ENCODE measurements at regions not wholly inside any gene's neighbourhood (a gene's known extent, or its start where the extent isn't known, plus 50 kb on each side); places are given as distances from the start of the nearest gene placed in this dataset.

GRCh38 chr13:44149821-44150220 lies 223.8 kb upstream of the SERP2 start:
- H3K9ac ChIP-seq (ENCODE audit: insufficient read length, low read depth) = no peak overlapping the region
- H3K4me1 ChIP-seq (ENCODE audit: insufficient read depth, insufficient read length) = no peaks in the 10 kb centered on the region
- no peaks in the 10 kb centered on the region for H3K9me3 ChIP-seq (ENCODE audit: insufficient read depth, low read length)
- TF ChIP-seq YY1 (IDR thresholded peaks at IDR 0.05; ENCODE audit: insufficient read depth, insufficient read length) = no peak
- TF ChIP-seq SUZ12 (IDR thresholded peaks at IDR 0.05; ENCODE audit: extremely low read depth, insufficient read depth, insufficient read length) = no peak
- TF ChIP-seq ZNF274 (IDR thresholded peaks at IDR 0.05; ENCODE audit: low read depth, low read length) = no peak
- no peaks in the 10 kb centered on the region for H3K36me3 ChIP-seq (ENCODE audit: insufficient read depth, insufficient read length, low read length)
- no peak for DNase-seq (ENCODE audit: low read depth, low spot score)
- no peak overlapping the region for H3K4me3 ChIP-seq (ENCODE audit: insufficient read length, low read depth)
- no peaks in the 10 kb centered on the region for H3K27me3 ChIP-seq (ENCODE audit: insufficient read depth, insufficient read length)

- no peaks in the 10 kb centered on the region for H3K27me3 ChIP-seq (ENCODE audit: insufficient read depth, insufficient read length)
- TF ChIP-seq YY1 (IDR thresholded peaks at IDR 0.05; ENCODE audit: insufficient read depth, insufficient read length) = no peak
- TF ChIP-seq SUZ12 (IDR thresholded peaks at IDR 0.05; ENCODE audit: extremely low read depth, insufficient read depth, insufficient read length) = no peak
- TF ChIP-seq ZNF274 (IDR thresholded peaks at IDR 0.05; ENCODE audit: low read depth, low read length) = no peak
- no peak for DNase-seq (ENCODE audit: low read depth, low spot score)
- H3K9me3 ChIP-seq (ENCODE audit: insufficient read depth, low read length) = no peaks in the 10 kb centered on the region
- no peaks in the 10 kb centered on the region for H3K36me3 ChIP-seq (ENCODE audit: insufficient read depth, insufficient read length, low read length)
- peaks cover 5% of the 10 kb centered on the region for H3K4me1 ChIP-seq (ENCODE audit: insufficient read depth, insufficient read length)
- H3K4me3 ChIP-seq (ENCODE audit: insufficient read length, low read depth) = no peak overlapping the region
- H3K9ac ChIP-seq (ENCODE audit: insufficient read length, low read depth) = no peak overlapping the region
Measured at GRCh38 chr13:44151474-44151873, 222.2 kb upstream of the SERP2 start.

GRCh38 chr13:44153496-44153895 lies 220.1 kb upstream of the SERP2 start:
- H3K36me3 ChIP-seq (ENCODE audit: insufficient read depth, insufficient read length, low read length) = no peaks in the 10 kb centered on the region

GRCh38 chr13:44155422-44156293 lies 218.0 kb upstream of the SERP2 start:
- no peak overlapping the region for H3K9ac ChIP-seq (ENCODE audit: insufficient read length, low read depth)
- no peaks in the 10 kb centered on the region for H3K36me3 ChIP-seq (ENCODE audit: insufficient read depth, insufficient read length, low read length)
- DNase-seq (ENCODE audit: low read depth, low spot score) = no peak

More at GRCh38 chr13:44153496-44153895, 220.1 kb upstream of the SERP2 start:
- Histone ChIP-seq H3K27me3 (ENCODE audit: insufficient read depth, insufficient read length) (no peaks in the 10 kb centered on the region), H3K4me1 (ENCODE audit: insufficient read depth, insufficient read length) (peaks cover 5% of the 10 kb centered on the region), H3K4me3 (ENCODE audit: insufficient read length, low read depth) (no peak overlapping the region), H3K9ac (ENCODE audit: insufficient read length, low read depth) (no peak overlapping the region), H3K9me3 (ENCODE audit: insufficient read depth, low read length) (no peaks in the 10 kb centered on the region)
- TF ChIP-seq ZNF274 (IDR thresholded peaks at IDR 0.05; ENCODE audit: low read depth, low read length) (no peak), YY1 (IDR thresholded peaks at IDR 0.05; ENCODE audit: insufficient read depth, insufficient read length) (no peak), SUZ12 (IDR thresholded peaks at IDR 0.05; ENCODE audit: extremely low read depth, insufficient read depth, insufficient read length) (no peak)
- DNase-seq (ENCODE audit: low read depth, low spot score) = no peak

GRCh38 chr13:44156294-44156658 lies 217.3 kb upstream of the SERP2 start:
- Histone ChIP-seq H3K9me3 (ENCODE audit: insufficient read depth, low read length) (no peaks in the 10 kb centered on the region), H3K4me1 (ENCODE audit: insufficient read depth, insufficient read length) (peaks cover 5% of the 10 kb centered on the region), H3K27me3 (ENCODE audit: insufficient read depth, insufficient read length) (no peaks in the 10 kb centered on the region), H3K9ac (ENCODE audit: insufficient read length, low read depth) (no peak overlapping the region), H3K4me3 (ENCODE audit: insufficient read length, low read depth) (no peak overlapping the region), H3K36me3 (ENCODE audit: insufficient read depth, insufficient read length, low read length) (no peaks in the 10 kb centered on the region)
- DNase-seq (ENCODE audit: low read depth, low spot score) = no peak
- TF ChIP-seq YY1 (IDR thresholded peaks at IDR 0.05; ENCODE audit: insufficient read depth, insufficient read length) (no peak), ZNF274 (IDR thresholded peaks at IDR 0.05; ENCODE audit: low read depth, low read length) (no peak), SUZ12 (IDR thresholded peaks at IDR 0.05; ENCODE audit: extremely low read depth, insufficient read depth, insufficient read length) (no peak)

More at GRCh38 chr13:44155422-44156293, 218.0 kb upstream of the SERP2 start:
- Histone ChIP-seq H3K9me3 (ENCODE audit: insufficient read depth, low read length) (no peaks in the 10 kb centered on the region), H3K4me3 (ENCODE audit: insufficient read length, low read depth) (no peak overlapping the region), H3K27me3 (ENCODE audit: insufficient read depth, insufficient read length) (no peaks in the 10 kb centered on the region), H3K4me1 (ENCODE audit: insufficient read depth, insufficient read length) (peaks cover 5% of the 10 kb centered on the region)
- TF ChIP-seq YY1 (IDR thresholded peaks at IDR 0.05; ENCODE audit: insufficient read depth, insufficient read length) (no peak), SUZ12 (IDR thresholded peaks at IDR 0.05; ENCODE audit: extremely low read depth, insufficient read depth, insufficient read length) (no peak), ZNF274 (IDR thresholded peaks at IDR 0.05; ENCODE audit: low read depth, low read length) (no peak)

GRCh38 chr13:44157606-44158005 lies 216.0 kb upstream of the SERP2 start:
- no peaks in the 10 kb centered on the region for H3K36me3 ChIP-seq (ENCODE audit: insufficient read depth, insufficient read length, low read length)
- no peaks in the 10 kb centered on the region for H3K27me3 ChIP-seq (ENCODE audit: insufficient read depth, insufficient read length)
- peaks cover 5% of the 10 kb centered on the region for H3K4me1 ChIP-seq (ENCODE audit: insufficient read depth, insufficient read length)
- TF ChIP-seq SUZ12 (IDR thresholded peaks at IDR 0.05; ENCODE audit: extremely low read depth, insufficient read depth, insufficient read length) (no peak), YY1 (IDR thresholded peaks at IDR 0.05; ENCODE audit: insufficient read depth, insufficient read length) (no peak)
- no peak overlapping the region for H3K9ac ChIP-seq (ENCODE audit: insufficient read length, low read depth)
- no peak overlapping the region for H3K4me3 ChIP-seq (ENCODE audit: insufficient read length, low read depth)
- DNase-seq (ENCODE audit: low read depth, low spot score) = no peak
- no peaks in the 10 kb centered on the region for H3K9me3 ChIP-seq (ENCODE audit: insufficient read depth, low read length)

GRCh38 chr13:44158098-44158521 lies 215.5 kb upstream of the SERP2 start:
- TF ChIP-seq SUZ12 (IDR thresholded peaks at IDR 0.05; ENCODE audit: extremely low read depth, insufficient read depth, insufficient read length) (no peak), YY1 (IDR thresholded peaks at IDR 0.05; ENCODE audit: insufficient read depth, insufficient read length) (no peak), ZNF274 (IDR thresholded peaks at IDR 0.05; ENCODE audit: low read depth, low read length) (no peak)
- H3K9me3 ChIP-seq (ENCODE audit: insufficient read depth, low read length) = no peaks in the 10 kb centered on the region
- no peaks in the 10 kb centered on the region for H3K36me3 ChIP-seq (ENCODE audit: insufficient read depth, insufficient read length, low read length)
- H3K27me3 ChIP-seq (ENCODE audit: insufficient read depth, insufficient read length) = no peaks in the 10 kb centered on the region
- peaks cover 5% of the 10 kb centered on the region for H3K4me1 ChIP-seq (ENCODE audit: insufficient read depth, insufficient read length)
- H3K4me3 ChIP-seq (ENCODE audit: insufficient read length, low read depth) = no peak overlapping the region
- no peak overlapping the region for H3K9ac ChIP-seq (ENCODE audit: insufficient read length, low read depth)
- DNase-seq (ENCODE audit: low read depth, low spot score) = no peak
